Fibroblast of pulmonary artery (primary cell): ENCODE measurements at regions not wholly inside any gene's neighbourhood (a gene's known extent, or its start where the extent isn't known, plus 50 kb on each side); places are given as distances from the start of the nearest gene placed in this dataset.

Source experiments
- DNase-seq: peaks from one replicate; pipeline ENCODE4 v3.0.0-alpha.2; 2010; ENCODE audit warnings: low read depth
- H3K4me3 ChIP-seq: replicated peaks from 2 replicates; pipeline ENCODE4 v1.5.1; 2011; ENCODE audit warnings: low read depth, mild to moderate bottlenecking, control low read depth, low read length, moderate library complexity
- TF ChIP-seq, protein P1 (sequence below): IDR thresholded peaks from 2 replicates; pipeline ENCODE4 v1.5.1; 2011; ENCODE audit warnings: mild to moderate bottlenecking, control low read depth, low read length, inconsistent platforms; ENCODE audit errors: missing control alignments

DNA sequence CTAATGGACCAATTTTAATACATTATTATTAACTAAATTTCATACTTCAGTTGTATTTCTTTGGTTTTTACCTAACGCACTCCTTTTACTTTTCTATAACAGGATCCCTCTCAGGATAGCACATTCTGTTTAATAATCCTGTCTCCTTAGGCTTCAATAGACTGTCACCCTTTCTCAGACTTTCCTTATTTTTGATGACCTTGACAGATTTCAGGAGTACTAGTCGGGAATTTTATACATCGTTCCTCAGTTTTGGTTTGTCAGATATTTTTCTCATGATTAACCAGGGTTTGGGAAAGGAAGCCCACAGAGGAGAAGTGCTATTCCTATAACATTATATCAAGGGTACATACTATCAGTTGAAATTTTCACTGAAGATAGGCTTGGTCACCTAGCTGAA, 768.0 kb upstream of the GJE1 start:
- no peak for DNase-seq
- TF ChIP-seq, protein P1, sequence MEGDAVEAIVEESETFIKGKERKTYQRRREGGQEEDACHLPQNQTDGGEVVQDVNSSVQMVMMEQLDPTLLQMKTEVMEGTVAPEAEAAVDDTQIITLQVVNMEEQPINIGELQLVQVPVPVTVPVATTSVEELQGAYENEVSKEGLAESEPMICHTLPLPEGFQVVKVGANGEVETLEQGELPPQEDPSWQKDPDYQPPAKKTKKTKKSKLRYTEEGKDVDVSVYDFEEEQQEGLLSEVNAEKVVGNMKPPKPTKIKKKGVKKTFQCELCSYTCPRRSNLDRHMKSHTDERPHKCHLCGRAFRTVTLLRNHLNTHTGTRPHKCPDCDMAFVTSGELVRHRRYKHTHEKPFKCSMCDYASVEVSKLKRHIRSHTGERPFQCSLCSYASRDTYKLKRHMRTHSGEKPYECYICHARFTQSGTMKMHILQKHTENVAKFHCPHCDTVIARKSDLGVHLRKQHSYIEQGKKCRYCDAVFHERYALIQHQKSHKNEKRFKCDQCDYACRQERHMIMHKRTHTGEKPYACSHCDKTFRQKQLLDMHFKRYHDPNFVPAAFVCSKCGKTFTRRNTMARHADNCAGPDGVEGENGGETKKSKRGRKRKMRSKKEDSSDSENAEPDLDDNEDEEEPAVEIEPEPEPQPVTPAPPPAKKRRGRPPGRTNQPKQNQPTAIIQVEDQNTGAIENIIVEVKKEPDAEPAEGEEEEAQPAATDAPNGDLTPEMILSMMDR = no peak
- H3K4me3 ChIP-seq = no peak overlapping the region

DNA sequence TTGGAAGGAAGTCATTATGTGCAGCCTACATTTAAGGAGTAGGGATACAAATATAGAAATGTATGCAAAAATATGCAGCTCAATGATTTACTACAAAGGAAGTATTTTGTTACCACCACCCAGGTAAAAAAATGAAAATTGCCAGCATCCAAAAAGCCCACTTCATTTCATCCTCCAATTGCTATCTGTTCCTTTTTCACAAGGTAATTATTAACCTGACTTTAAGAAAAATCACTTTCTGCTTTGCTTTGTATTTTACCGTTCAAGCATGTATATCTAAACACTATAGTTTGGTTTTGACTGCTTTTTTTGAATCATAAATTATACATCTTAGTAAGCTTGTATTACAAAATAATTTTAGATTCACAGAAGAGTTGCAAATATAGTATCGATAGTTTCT, 768.5 kb upstream of the GJE1 start:
- TF ChIP-seq, protein P1 = no peak
- no peak overlapping the region for H3K4me3 ChIP-seq
- DNase-seq = no peak

DNA sequence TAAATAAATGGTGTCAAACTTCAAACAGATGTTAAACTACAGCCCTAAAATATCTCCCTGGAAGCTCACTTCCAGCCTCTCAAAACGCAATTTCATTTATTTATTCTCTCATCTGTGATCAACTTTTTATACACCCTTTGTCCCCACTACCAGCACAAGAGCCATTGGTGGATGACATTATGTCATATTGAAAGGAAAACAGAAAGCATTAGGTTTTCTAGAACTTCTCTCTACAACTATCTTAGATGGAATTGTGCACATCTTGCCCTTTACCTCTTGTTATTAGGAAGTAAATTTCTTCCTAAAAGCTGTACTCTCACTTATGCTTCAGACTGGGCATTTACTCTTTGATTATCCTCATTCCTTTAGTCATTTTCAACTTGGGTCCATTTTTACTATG, 771.2 kb upstream of the GJE1 start:
- TF ChIP-seq, protein P1 = no peak
- no peak for DNase-seq
- no peak overlapping the region for H3K4me3 ChIP-seq

DNA sequence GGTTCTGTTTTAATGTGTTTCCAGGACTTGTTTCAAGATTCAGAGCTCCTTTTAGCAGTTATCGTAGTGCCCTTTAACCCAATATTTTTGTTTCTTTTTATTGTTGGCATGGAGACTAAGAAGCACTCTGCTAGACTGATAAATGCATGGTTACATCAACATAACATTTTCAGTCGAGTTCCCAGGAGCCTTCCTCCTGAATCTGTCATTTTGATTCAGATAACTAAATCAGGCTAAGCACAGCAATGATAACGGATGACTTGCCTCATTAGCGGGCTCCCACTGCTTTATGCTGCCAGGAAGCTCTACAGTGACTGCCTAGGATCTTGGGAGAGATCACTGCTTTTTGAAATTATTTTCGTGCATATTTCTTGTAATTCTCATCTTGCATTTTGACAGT, 772.8 kb upstream of the GJE1 start:
- no peak overlapping the region for H3K4me3 ChIP-seq
- peak; percentile 83 for DNase-seq
- TF ChIP-seq, protein P1 = no peak

DNA sequence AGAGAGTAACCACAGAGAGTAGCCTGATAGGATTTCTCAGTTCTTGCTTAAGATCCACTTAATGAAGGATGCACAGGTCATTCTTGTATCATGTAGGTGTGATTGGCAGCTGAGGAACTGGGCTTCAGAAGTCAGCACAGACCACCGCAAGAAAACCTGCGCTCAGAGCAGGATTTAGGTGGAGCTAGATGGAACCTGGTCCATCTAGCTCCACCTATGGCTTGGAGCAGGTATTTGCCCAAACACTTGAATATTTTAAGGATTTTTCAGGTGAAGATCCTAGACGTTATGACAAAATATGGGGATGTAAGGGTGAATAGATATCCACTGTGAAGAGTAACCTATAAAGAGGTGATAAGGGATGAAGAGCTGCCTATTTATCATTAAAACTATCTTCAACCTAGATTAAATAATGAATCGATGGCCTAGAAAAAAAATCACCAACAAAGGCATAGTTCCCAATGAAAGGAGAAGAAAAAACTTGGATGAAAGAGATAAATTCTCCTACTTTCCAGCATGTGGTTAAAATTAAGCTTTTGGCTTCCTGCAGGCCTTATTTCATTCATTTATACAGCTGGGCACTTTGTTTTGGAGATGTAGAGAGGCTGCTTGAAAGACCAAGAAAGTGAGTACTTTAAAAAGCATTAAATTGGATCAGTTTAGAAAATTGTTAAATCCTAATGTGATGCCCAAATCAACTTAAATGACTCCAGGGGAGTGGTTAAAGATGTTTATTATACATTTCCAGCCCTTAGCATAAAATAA, 778.4 kb upstream of the GJE1 start:
- H3K4me3 ChIP-seq = no peak overlapping the region
- TF ChIP-seq, protein P1 = no peak
- no peak for DNase-seq

DNA sequence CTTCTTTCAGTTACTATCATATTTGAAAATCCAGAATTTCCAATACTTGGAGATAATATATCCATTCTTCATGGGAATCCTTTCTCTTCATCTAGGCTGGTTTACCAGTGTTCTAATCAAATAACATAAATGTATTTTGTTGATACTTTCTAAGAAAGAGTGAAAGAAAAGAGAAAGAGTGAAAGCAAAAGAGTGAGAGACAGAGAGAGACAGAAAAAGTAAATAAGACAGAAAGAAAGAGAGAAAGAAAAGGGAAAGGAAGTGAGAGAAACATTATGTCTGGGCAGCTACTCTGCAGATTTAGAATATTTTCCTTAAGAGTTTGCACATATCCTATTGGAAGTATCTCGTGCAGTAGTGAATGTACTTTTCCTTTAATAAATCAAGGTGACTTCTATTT, 781.0 kb upstream of the GJE1 start:
- no peak for DNase-seq
- no peak overlapping the region for H3K4me3 ChIP-seq
- TF ChIP-seq, protein P1 = no peak

DNA sequence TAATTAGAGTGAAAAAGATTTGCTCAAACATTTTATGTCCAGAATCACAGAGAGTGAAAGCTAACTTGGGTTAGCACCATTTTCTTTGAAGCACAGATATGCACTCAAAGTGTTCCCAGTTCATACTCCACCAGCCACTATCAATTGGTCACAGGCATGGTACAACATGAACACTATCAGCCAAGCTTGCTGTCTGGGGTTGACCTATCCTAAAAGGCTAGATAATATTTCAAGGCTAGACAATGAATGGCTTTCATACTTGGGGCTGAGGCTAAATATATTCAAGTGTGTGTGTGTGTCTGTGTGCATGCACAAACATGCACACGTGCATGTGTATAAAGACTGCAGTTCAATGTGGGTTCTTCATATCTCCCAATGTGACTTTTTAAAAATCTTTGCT, 783.0 kb upstream of the GJE1 start:
- no peak overlapping the region for H3K4me3 ChIP-seq
- no peak for DNase-seq

More for the DNA sequence above, 783.0 kb upstream of the GJE1 start:
- TF ChIP-seq, protein P1 = no peak
